Left cardiac atrium (tissue), 4 donors: ENCODE measurements at regions not wholly inside any gene's neighbourhood (a gene's known extent, or its start where the extent isn't known, plus 50 kb on each side); places are given as distances from the start of the nearest gene placed in this dataset.
A peak's percentile ranks its signal among the peaks of the same experiment; 100 is the strongest.

Source experiments
- ATAC-seq, 2 donors: fragments of 200-7000 bp; cut with Tn5 transposase; one replicate each; pipeline ENCODE4 v1.9.1; 2020; ENCODE audit warnings: mild to moderate bottlenecking in 2 of 2, moderate library complexity in 2 of 2
- DNase-seq: peaks from one replicate; pipeline ENCODE4 v3.0.0-alpha.2; 2020
- intact Hi-C, 2 donors: fragments of 100-400 bp; cut with DNase I; formaldehyde crosslinking; loops; one replicate each; pipeline versions ENCODE4 v1.14.1 to v1.15.1; 2022 to 2023
- donor health status: DM: no; HTN: yes; CAD: no.
- donor health status: DM: no; HTN: yes; CAD: no; lungs with severe emphysema.
- donor health status: DM: yes; HTN: yes; CAD: no.
- donor health status: Dilated cardiomyopathy.

GRCh38 chr2:226508005-226508404, 291.6 kb downstream of the IRS1 start:
- intact Hi-C loops: no loop called here
- ATAC-seq: no peak
- no peak for DNase-seq

- ATAC-seq (no peak), DNase-seq (no peak)
- intact Hi-C loops: no loop called here
Measured at GRCh38 chr2:226497146-226497909, 302.3 kb downstream of the IRS1 start.

GRCh38 chr2:226496273-226496550, 303.4 kb downstream of the IRS1 start:
- DNase-seq (no peak), ATAC-seq (no peak)
- intact Hi-C loops: no loop called here

DNA sequence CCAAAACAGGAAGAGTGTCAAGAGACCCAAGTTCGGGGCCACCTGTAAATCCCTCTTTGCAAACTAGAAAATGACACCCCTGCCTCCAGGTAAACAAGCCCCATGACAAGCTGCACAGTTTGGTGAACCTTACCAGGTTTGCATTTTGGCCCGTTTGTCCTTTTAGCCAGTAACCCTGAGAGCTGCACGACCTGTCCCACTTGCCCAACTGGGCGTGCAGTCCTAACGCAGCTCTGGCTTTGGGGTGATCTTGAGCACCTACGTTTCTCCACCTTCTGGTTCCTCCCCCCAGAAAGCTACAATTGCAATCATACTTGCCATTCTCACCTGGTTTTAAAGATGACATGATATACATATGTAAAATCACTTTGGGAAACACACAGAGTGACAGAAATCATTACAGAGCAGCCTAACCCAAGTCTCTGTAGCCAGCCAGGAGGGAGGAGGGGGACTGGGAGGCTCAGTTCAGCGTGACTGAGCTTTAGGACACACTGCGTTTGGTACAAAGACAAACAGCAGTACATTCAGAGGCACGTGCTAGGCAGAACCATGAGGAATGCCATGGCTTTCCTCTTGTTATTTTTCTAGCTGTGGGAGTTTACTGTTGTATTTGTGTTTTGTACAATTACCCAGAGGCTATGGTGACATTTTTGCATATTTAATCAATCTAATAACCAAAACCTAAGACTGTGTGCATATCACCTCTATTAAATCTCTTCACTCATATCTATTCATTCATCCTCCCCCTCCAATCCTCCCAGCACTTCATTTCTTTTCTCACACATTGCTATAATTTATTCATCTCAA, 304.0 kb downstream of the IRS1 start:
- intact Hi-C loops: no loop called here
- no peak for DNase-seq
- no peak for ATAC-seq

DNA sequence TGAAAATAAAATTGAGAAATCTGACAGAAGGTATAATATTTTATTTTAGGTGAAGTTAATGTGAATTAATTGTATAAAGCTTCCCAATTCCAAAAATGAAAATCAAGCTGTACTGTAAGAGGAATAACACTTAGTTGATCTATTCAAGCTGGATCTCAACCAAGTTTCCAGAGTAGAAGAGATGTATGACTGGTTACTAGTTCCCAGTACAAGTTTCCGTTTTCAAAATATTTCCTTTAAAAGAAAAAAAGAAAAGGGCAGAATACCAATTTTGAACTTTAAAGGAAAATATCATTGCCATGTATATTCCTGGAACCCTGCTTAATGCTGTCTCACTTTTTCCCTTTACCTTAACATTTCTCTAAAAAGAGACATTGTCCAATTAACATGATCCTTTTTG, 308.5 kb downstream of the IRS1 start:
- DNase-seq: no peak
- intact Hi-C loops: no loop called here
- ATAC-seq: no peak

DNA sequence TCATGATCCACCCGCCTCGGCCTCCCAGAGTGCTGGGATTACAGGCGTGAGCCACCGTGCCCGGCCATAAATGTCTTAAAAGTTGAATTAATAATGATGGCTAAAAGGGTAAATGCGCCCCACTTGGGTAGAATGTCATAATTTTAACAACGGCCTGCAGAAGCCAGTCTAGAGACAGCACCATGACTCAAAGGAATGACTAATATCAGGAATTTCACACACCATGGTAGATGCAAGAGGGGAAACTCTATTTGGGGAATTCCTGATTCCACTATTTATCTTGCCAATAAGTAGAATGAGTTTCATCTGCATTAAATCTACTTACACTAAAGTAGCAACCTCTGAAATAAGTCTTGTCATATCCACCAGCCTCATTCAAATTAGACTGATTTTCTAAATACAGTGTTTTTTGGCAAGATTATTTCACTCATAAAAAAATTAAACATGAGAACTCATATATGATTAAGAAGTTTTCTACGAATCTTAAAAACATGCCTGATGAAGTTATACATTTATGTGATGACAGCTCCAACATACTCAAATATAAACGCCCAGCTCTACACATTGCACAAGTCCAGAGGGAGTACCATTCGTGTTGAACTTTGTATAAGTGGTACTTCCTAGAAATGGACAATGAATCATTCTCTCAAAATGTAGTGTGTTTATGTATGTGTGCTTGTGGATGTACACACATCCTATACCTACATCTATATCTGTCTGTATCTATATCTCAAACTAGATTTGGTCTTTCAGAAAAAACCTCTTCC, 309.7 kb downstream of the IRS1 start:
- intact Hi-C loops: no loop called here
- ATAC-seq (no peak), DNase-seq (no peak)

GRCh38 chr2:226488034-226488433, 311.6 kb downstream of the IRS1 start:
- intact Hi-C loops: no loop called here
- ATAC-seq: no peak
- DNase-seq: no peak

DNA sequence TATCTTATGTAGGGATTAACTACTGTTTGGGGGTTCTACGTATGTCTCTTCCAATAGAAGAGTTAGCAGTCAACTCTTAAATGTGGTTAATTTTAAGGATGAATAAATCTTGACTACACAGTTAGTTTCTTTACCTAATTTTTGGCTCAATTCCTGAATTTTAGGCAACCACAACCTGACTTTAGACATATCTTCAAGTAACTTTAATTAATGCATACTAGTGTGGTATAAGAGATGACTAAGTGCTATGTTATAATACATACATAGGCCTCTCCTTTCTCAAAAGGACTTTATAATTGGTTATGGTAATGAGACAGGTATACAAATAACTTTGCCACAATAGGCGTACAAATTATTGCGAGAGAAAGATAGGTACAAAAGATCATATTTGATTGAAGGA, 312.0 kb downstream of the IRS1 start:
- intact Hi-C loops: no loop called here
- ATAC-seq (no peak), DNase-seq (no peak)

DNA sequence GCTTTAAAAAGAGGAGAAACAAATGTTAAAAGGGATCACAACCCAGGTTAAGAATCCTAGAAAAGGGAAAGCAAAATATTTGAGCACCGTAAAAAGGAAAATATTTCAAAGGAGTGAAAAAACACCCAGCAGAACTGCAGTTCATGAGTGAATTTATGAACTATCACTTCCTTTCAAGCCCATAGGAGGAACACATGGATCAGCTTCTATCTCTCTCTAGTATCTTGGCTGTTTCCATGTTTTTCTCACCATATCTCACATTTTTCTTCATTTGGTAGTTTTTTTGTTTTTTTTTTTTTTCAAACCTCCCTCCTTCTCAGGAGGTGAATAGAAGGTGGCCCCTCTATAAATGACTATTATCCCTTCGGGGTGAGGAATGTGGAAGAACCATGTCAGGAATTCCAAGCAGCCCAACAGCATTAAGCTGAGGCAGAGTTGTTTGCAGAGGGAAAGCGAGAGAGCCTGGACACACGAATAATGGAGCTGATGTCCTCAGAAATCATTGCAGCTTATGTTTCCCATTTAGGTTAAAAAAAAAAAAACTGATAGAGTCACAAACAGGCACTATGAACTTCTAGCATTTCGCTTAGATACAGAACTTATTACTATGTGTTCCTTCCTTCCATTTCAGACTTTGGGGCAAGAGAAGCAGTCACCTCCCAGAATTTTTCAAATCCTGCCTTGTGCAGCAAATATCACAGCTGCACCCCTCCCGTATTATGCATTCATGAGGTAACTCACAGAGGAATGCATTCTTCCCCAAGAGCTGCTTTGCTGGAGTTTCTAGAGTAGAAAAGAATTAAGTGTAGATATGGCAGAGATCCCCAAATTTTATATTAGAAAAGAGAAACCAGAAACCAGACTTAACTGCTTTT, 315.6 kb downstream of the IRS1 start:
- intact Hi-C loops: no loop called here
- DNase-seq (no peak), ATAC-seq (no peak)

DNA sequence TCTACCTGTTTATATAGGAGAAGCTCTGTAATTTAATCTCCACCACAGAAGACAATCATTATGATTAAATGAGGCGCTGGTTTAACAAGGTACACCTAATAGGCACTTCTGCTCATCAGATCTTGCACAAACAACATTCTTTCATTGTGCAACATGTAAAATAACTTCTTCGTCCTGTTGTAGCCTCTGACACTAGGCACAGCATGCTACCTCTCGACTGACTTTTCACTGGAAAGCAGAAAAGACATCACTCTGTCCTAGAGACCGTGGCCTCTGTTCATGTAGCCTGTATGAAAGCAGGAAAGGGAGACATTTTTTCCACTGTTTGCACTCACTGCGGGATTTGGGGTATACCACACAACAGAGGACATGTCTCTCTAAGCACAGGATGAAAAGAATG, 316.5 kb downstream of the IRS1 start:
- ATAC-seq (no peak), DNase-seq (no peak)
- intact Hi-C loops: no loop called here

DNA sequence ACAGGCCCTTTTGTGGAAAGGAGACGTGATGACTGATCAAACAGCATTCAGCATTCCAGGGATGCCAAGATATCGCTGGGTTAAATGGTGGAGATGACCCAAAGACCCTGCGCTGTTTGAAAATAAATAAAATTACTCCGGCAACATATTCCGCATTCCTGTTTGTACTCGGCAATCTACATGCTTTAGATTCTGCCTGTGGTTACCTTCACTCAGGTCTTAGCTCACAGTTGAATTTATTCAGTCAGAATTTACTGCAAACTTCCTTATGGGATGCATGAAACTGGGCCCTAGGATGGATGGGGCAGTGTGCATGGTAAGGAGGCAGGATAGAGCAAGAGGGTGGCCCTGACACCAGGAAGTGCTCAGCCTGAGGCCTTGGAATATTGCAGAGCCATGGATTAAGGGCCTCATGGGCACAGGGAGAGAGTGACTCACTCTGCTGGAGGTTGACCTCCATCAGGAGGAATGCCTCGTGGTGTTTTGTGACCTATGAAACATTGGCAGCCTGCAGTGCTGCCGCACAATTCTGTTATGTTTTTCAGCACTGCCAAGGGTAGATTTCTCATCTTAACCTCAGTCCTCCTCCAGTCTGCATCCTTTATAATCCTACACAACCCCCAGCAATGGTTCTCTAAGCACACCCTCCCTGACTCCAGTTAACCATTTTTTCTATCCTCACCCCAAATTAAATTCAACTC, 321.4 kb downstream of the IRS1 start:
- DNase-seq: peak; percentile 61
- intact Hi-C loops: no loop called here
- ATAC-seq: peak; percentile 92 to 96

- intact Hi-C loops: no loop called here
- ATAC-seq: peak; percentile 66 to 67
- DNase-seq: no peak
Measured at GRCh38 chr2:226477221-226478108, 322.2 kb downstream of the IRS1 start.

DNA sequence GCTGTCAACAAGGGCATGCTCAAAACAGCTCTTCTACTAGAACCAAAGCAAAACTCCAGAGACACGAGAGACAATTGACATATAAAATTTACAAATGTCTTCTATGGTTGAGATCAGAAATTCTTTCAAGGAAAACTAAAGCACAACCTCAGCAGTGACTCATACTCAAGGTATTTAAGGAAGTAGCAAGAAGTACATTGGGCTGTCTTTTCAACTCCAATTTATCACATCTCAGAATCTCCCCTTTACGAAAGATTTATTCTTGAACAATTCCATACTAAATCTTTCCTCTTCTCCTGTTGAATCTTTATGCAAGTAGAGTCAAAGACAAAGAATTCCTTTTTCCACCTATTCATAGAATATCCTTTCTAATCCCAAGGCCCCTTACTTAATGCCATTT, 324.0 kb downstream of the IRS1 start:
- ATAC-seq (no peak), DNase-seq (no peak)
- intact Hi-C loops: no loop called here

- no peak for ATAC-seq
- intact Hi-C loops: no loop called here
Measured at GRCh38 chr2:226474131-226474530, 325.5 kb downstream of the IRS1 start.

DNA sequence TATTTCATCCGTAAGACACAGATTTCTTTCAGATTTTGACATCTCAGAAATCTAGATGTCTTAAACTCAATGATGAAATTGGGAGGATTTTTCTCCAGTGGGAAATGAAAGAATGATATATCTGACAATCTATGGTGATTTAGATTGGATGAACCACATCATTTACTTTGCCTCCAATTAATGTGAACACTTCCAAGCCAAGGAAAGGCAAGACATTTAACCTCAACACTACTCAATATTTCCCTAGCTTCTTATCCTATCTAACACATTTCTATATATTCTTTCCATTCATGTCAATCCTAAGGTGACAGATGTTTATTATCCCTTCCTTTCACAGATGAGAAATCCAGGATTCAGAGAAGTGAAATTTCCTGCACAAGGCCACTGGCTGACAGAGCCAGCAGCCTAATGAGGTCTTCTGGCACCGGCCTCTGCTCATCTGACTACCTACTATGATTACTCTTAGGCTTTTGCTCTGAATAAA, 327.6 kb downstream of the IRS1 start:
- ATAC-seq (no peak), DNase-seq (no peak)
- intact Hi-C loops: no loop called here

More at GRCh38 chr2:226474131-226474530, 325.5 kb downstream of the IRS1 start:
- DNase-seq: no peak

DNA sequence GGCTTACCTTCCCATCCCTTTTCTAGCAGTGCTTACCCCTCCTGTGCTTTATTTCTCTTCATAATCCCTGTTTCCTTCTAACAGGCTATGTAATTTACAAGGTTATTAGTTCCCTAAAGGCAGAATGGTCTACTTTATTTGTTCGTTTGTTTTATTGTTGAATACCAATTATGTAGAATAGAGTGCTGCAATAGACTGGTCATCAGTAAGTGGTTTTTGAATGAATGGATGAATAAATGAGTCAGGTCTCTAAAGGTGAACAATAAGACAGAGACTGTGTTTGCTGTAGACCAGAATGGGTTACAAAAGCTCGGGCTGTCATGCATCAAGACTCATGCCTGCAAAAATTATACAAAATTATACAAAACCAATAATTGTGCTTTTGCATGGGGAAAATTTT, 332.0 kb downstream of the IRS1 start:
- no peak for ATAC-seq
- intact Hi-C loops: no loop called here
- DNase-seq: no peak

- no peak for DNase-seq
- ATAC-seq: no peak
- intact Hi-C loops: no loop called here
Measured at GRCh38 chr2:226467221-226467620, 332.4 kb downstream of the IRS1 start.

DNA sequence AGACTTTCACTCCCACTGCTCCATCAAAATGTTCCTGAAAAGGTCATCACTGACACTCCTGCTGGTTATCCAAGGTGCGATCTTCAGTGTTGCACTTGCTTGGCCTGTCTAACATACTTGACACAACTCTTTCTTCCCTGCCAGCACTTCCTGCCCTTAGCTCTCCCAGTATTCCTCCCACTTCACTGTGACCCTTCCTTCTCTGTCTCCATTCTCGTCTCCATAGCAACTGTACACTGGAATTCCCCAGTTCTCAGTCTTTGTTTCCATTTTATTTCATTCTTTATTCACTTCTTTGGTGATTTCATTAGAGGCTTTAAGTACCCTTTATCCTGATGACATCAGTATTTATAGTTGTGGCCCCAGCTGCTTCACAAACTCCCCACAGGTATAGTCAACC, 333.0 kb downstream of the IRS1 start:
- DNase-seq (no peak), ATAC-seq (no peak)
- intact Hi-C loops: no loop called here
